Loucy (cell line): ENCODE measurements at regions not wholly inside any gene's neighbourhood (a gene's known extent, or its start where the extent isn't known, plus 50 kb on each side); places are given as distances from the start of the nearest gene placed in this dataset.

Experiments used
- H2AFZ ChIP-seq: fragments of 200-600 bp; sonication (generic); 2 replicates; pipeline ENCODE4 v1.6.0; 2016; ENCODE audit warnings: antibody characterized with exemption, mild to moderate bottlenecking, low read length, moderate library complexity
- H3F3A ChIP-seq: fragments of 200-600 bp; 2 replicates; pipeline ENCODE4 v1.6.0; 2016; ENCODE audit warnings: antibody characterized with exemption, low read depth, mild to moderate bottlenecking
- H3K27me3 ChIP-seq: fragments of 200-600 bp; sonication (generic); 2 replicates; pipeline ENCODE4 v1.6.1; 2014; ENCODE audit warnings: low read length, mild to moderate bottlenecking; ENCODE audit not compliant: insufficient read depth, poor library complexity, severe bottlenecking
- H3K36me3 ChIP-seq: fragments of 200-600 bp; sonication (generic); 2 replicates; pipeline ENCODE4 v1.6.1; 2016; ENCODE audit warnings: low read length; ENCODE audit not compliant: insufficient read depth
- H3K4me1 ChIP-seq: fragments of 200-600 bp; sonication (generic); 2 replicates; pipeline ENCODE4 v1.5.1; 2014; ENCODE audit warnings: low read length, mild to moderate bottlenecking; ENCODE audit not compliant: insufficient read depth, poor library complexity, severe bottlenecking
- H3K4me2 ChIP-seq: fragments of 200-600 bp; sonication (generic); 2 replicates; pipeline ENCODE4 v1.6.0; 2014; ENCODE audit warnings: antibody characterized with exemption, low read length, low read depth, mild to moderate bottlenecking; ENCODE audit not compliant: poor library complexity, severe bottlenecking
- H3K4me3 ChIP-seq: fragments of 200-600 bp; sonication (generic); 2 replicates; pipeline ENCODE4 v1.5.1; 2014; ENCODE audit warnings: low read length, mild to moderate bottlenecking, mixed read lengths; ENCODE audit not compliant: poor library complexity, severe bottlenecking
- H3K79me2 ChIP-seq: fragments of 200-600 bp; sonication (generic); 2 replicates; pipeline ENCODE4 v1.6.1; 2014; ENCODE audit warnings: low read length; ENCODE audit not compliant: insufficient read depth
- H3K9ac ChIP-seq: fragments of 200-600 bp; sonication (generic); 2 replicates; pipeline ENCODE4 v1.6.0; 2014; ENCODE audit warnings: mild to moderate bottlenecking, low read depth, low read length, moderate library complexity; ENCODE audit not compliant: poor library complexity, severe bottlenecking
- H3K9me2 ChIP-seq: fragments of 200-600 bp; sonication (generic); replicated peaks from 2 replicates; pipeline ENCODE4 v1.6.1; 2016; ENCODE audit warnings: low read depth, low read length, mixed read lengths
- H3K9me3 ChIP-seq: fragments of 200-600 bp; sonication (generic); 2 replicates; pipeline ENCODE4 v1.6.1; 2014; ENCODE audit warnings: mild to moderate bottlenecking, antibody characterized with exemption, low read length, low read depth; ENCODE audit not compliant: insufficient read depth
- H4K20me1 ChIP-seq: fragments of 200-600 bp; sonication (generic); 2 replicates; pipeline ENCODE4 v1.6.0; 2014; ENCODE audit warnings: antibody characterized with exemption, low read length, mild to moderate bottlenecking; ENCODE audit not compliant: insufficient read depth, poor library complexity, severe bottlenecking
- CTCF ChIP-seq: fragments of 200-600 bp; sonication (generic); conservative IDR thresholded peaks from 2 replicates; pipeline ENCODE4 v1.5.1; 2014; ENCODE audit warnings: mild to moderate bottlenecking, antibody characterized with exemption, low read length
- EZH2phosphoT487 ChIP-seq: fragments of 200-600 bp; IDR thresholded peaks from 2 replicates; pipeline ENCODE4 v1.6.1; 2018; ENCODE audit warnings: antibody characterized with exemption, mild to moderate bottlenecking, moderate library complexity, borderline replicate concordance

- no peak overlapping the region for H3K4me3 ChIP-seq
- TF ChIP-seq CTCF (no peak), EZH2phosphoT487 (no peak)
- no peaks in the 10 kb centered on the region for H3F3A ChIP-seq
- H2AFZ ChIP-seq = no peak overlapping the region
- no peaks in the 10 kb centered on the region for H3K9me2 ChIP-seq
- H3K36me3 ChIP-seq = no peaks in the 10 kb centered on the region
- H3K79me2 ChIP-seq = no peaks in the 10 kb centered on the region
- H3K9ac ChIP-seq = no peak overlapping the region
- no peak overlapping the region for H3K4me2 ChIP-seq
- no peaks in the 10 kb centered on the region for H4K20me1 ChIP-seq
- H3K9me3 ChIP-seq = no peaks in the 10 kb centered on the region
- H3K4me1 ChIP-seq = no peaks in the 10 kb centered on the region
- H3K27me3 ChIP-seq = no peaks in the 10 kb centered on the region
Observed at GRCh38 chr18:64513401-64513800, 364.5 kb upstream of the LINC00305 start.

DNA sequence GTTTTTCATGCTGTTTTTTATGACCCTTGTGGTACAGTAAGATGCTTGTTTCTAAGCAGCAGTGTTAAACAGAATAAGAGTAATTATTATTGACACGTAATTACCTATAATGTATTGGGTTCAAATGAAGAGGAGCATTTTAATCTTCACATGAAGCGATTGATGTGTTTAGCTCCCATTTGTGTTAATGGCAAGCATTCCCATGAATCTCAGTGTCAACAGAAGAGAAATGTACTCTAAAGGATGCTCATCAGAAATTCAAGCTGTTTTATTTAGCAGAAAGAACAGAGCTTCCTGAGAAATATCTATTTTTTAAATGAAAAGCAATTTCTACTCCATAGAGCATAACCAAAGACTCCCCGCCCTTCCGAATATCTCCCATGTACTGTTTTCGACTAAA is 341.3 kb upstream of the LINC00305 start:
- no peak overlapping the region for H3K9ac ChIP-seq
- H3F3A ChIP-seq = no peaks in the 10 kb centered on the region
- no peaks in the 10 kb centered on the region for H3K9me2 ChIP-seq
- no peak for TF ChIP-seq CTCF
- TF ChIP-seq EZH2phosphoT487 = no peak
- H3K9me3 ChIP-seq = no peaks in the 10 kb centered on the region
- H3K27me3 ChIP-seq = no peaks in the 10 kb centered on the region
- no peaks in the 10 kb centered on the region for H4K20me1 ChIP-seq
- H3K79me2 ChIP-seq = no peaks in the 10 kb centered on the region
- H3K4me3 ChIP-seq = no peak overlapping the region
- no peaks in the 10 kb centered on the region for H3K36me3 ChIP-seq
- no peak overlapping the region for H2AFZ ChIP-seq
- H3K4me1 ChIP-seq = no peaks in the 10 kb centered on the region
- H3K4me2 ChIP-seq = no peak overlapping the region

DNA sequence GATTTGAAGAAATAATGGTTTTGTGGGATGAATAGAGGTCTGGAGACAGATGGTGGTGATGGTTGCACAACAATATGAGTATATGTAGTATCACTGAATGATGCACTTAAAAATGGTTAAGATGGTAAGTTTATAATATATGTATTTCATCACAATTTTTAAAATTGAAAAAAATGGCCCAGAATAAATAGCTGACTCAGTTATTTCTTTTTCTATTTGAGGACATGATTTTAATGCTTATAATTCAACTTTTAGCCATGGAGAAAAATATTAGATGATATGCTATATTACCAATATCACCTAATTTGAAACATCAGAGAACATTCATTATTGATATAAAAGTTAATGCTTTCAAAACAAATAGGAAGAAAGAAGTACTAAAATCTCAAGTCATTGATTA is 339.8 kb upstream of the LINC00305 start:
- no peaks in the 10 kb centered on the region for H4K20me1 ChIP-seq
- no peaks in the 10 kb centered on the region for H3K36me3 ChIP-seq
- no peaks in the 10 kb centered on the region for H3K9me3 ChIP-seq
- H3K4me1 ChIP-seq = no peaks in the 10 kb centered on the region
- H3F3A ChIP-seq = no peaks in the 10 kb centered on the region
- H3K9ac ChIP-seq = no peak overlapping the region
- H3K4me3 ChIP-seq = no peak overlapping the region
- H3K27me3 ChIP-seq = no peaks in the 10 kb centered on the region
- TF ChIP-seq EZH2phosphoT487 (no peak), CTCF (no peak)
- no peak overlapping the region for H2AFZ ChIP-seq
- no peaks in the 10 kb centered on the region for H3K9me2 ChIP-seq
- no peak overlapping the region for H3K4me2 ChIP-seq
- H3K79me2 ChIP-seq = no peaks in the 10 kb centered on the region
